ENCODE measurements at regions not wholly inside any gene's neighbourhood (a gene's known extent, or its start where the extent isn't known, plus 50 kb on each side); places are given as distances from the start of the nearest gene placed in this dataset.
"Not testable (repeated sequence)": the region's sequence is repeated elsewhere in the genome, so short reads cannot be mapped to it uniquely, and the experiment has no call there.

GRCh38 chr6:148021165-148021564 is 321.5 kb upstream of the SASH1 start:
- H3K4me3 ChIP-seq (ENCODE audit: low read depth, low read length): no peak overlapping the region
- TF ChIP-seq CTCF (IDR thresholded peaks at IDR 0.05; ENCODE audit: low read depth, low read length): no peak

DNA sequence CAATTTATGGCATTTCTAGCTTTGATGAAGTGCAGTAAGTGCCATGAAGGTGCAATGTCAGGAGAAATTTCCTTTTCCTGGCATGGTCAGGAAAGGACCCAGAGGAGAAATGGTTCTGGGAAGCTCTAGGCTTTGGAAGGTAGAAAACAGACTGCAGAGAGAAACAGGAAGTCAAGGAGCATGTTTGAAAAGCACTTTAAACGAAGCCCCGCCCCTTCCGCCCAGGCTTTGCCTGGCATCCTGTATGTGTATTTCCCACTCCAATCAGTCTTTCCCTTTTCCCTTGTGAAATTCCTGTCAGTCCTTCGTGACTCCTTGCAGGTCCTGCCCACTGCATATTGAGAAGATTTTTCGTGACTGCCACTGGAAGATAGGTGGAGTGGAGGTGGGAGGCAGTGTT is 320.9 kb upstream of the SASH1 start:
- no peak for TF ChIP-seq CTCF (IDR thresholded peaks at IDR 0.05; ENCODE audit: low read depth, low read length)
- H3K4me3 ChIP-seq (ENCODE audit: low read depth, low read length): no peak overlapping the region

DNA sequence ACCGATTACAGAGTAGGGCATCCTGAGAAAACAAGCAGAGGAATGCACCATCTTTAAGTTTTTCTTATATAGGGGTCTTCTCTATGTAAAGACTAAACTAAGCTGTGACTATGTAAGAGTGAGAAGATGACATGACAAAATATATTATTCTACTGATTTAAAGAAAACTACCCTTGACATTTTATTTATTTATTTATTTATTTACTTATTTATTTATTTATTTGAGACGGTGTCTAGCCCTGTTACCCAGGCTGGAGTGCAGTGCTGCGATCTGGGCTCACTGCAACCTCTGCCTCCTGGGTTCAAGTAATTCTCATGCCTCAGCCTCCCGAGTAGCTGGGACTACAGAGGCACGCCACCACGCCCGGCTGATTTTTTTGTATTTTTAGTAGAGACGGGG is 320.4 kb upstream of the SASH1 start:
- not testable (repeated sequence) for H3K4me3 ChIP-seq (ENCODE audit: low read depth, low read length)

- H3K4me3 ChIP-seq (ENCODE audit: low read depth, low read length): no peak overlapping the region
- no peak for TF ChIP-seq CTCF (IDR thresholded peaks at IDR 0.05; ENCODE audit: low read depth, low read length)
These were observed 315.4 kb upstream of the SASH1 start for GRCh38 chr6:148027201-148027600.

- no peak for TF ChIP-seq CTCF (IDR thresholded peaks at IDR 0.05; ENCODE audit: low read depth, low read length)
- H3K4me3 ChIP-seq (ENCODE audit: low read depth, low read length): no peak overlapping the region
These were observed 306.7 kb upstream of the SASH1 start for GRCh38 chr6:148035806-148036390.

DNA sequence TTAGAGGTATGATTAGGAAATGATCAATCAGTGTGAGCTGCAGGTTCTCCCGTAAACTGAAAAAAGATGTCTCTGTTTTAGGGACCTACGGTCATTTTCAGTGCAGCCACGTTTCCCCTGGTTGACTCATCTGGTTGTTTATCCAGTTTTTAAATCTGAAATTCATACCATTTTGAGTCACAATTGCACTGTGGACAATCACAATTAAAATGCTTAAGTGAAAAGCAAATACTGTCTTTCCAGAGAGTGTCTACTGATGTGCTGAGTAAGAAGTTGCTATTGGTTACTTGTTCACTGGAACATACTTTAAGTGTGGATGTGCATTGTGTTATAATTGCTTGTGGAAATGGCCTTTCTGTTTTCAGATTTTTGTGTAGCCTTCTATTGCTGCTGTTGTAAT is 305.1 kb upstream of the SASH1 start:
- TF ChIP-seq CTCF (IDR thresholded peaks at IDR 0.05; ENCODE audit: low read depth, low read length): no peak
- H3K4me3 ChIP-seq (ENCODE audit: low read depth, low read length): no peak overlapping the region

GRCh38 chr6:148041546-148041945 is 301.1 kb upstream of the SASH1 start:
- TF ChIP-seq CTCF (IDR thresholded peaks at IDR 0.05; ENCODE audit: low read depth, low read length): no peak
- no peak overlapping the region for H3K4me3 ChIP-seq (ENCODE audit: low read depth, low read length)

DNA sequence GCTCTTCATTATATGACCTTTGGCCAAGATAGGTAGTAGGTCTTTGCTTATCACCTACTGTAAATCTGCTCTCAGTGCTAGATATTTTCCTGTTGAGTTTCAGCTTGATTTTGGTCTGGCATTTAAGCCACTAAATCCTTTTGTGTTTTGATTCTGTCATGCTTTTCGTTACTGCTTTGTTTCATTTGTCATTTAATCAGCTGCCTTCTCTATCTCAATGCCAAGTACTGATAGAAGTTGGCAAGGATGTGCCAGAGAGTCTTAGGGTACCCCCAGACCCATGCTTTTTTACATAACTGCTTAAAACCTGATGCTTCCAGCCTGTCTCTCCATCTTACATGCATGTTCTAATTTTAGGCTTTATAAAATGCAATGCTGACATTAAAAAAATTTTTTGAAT is 300.1 kb upstream of the SASH1 start:
- no peak for TF ChIP-seq CTCF (IDR thresholded peaks at IDR 0.05; ENCODE audit: low read depth, low read length)
- no peak overlapping the region for H3K4me3 ChIP-seq (ENCODE audit: low read depth, low read length)

All from WI38 (cell line).